ENCODE measurements at regions not wholly inside any gene's neighbourhood (a gene's known extent, or its start where the extent isn't known, plus 50 kb on each side); places are given as distances from the start of the nearest gene placed in this dataset.
A peak's percentile ranks its signal among the peaks of the same experiment; 100 is the strongest.

GRCh38 chr1:221469476-221469875, 272.4 kb downstream of the DUSP10 start:
- H3K4me1 ChIP-seq (ENCODE audit: control insufficient read depth in 2 of 2, insufficient read depth in 2 of 2, low read length in 2 of 2), result no peaks in the 10 kb centered on the region
- no peak overlapping the region for H3K4me3 ChIP-seq (ENCODE audit: low read length in 2 of 2)
- H3K27me3 ChIP-seq (ENCODE audit: control insufficient read depth in 2 of 2, insufficient read depth in 1 of 2, low read length in 1 of 2), result no peaks in the 10 kb centered on the region
- no peaks in the 10 kb centered on the region for H3K36me3 ChIP-seq (ENCODE audit: control insufficient read depth in 2 of 2, insufficient read depth in 2 of 2, low read length in 1 of 2)
- H3K9me3 ChIP-seq (ENCODE audit: control insufficient read depth in 2 of 2, insufficient read depth in 1 of 2, low read length in 1 of 2), result peaks cover 0 to 4% of the 10 kb centered on the region in 2 donors
- WGBS, result 96% methylated on average over 3 of the region's 3 CpGs
- H3K27ac ChIP-seq (ENCODE audit: low read depth in 1 of 2, low read length in 1 of 2), result no peak overlapping the region
- no peak for DNase-seq (ENCODE audit: low read depth in 6 of 9, low spot score in 9 of 9)

GRCh38 chr1:221470000-221470698, 271.7 kb downstream of the DUSP10 start:
- Histone ChIP-seq H3K9me3 (ENCODE audit: control insufficient read depth in 2 of 2, insufficient read depth in 1 of 2, low read length in 1 of 2) (peaks cover 0 to 4% of the 10 kb centered on the region in 2 donors), H3K27me3 (ENCODE audit: control insufficient read depth in 2 of 2, insufficient read depth in 1 of 2, low read length in 1 of 2) (no peaks in the 10 kb centered on the region), H3K4me3 (ENCODE audit: low read length in 2 of 2) (no peak overlapping the region), H3K36me3 (ENCODE audit: control insufficient read depth in 2 of 2, insufficient read depth in 2 of 2, low read length in 1 of 2) (no peaks in the 10 kb centered on the region), H3K27ac (ENCODE audit: low read depth in 1 of 2, low read length in 1 of 2) (no peak overlapping the region), H3K4me1 (ENCODE audit: control insufficient read depth in 2 of 2, insufficient read depth in 2 of 2, low read length in 2 of 2) (no peaks in the 10 kb centered on the region)
- no peak for DNase-seq (ENCODE audit: low read depth in 6 of 9, low spot score in 9 of 9)
- WGBS, result 96% methylated on average over 6 of the region's 6 CpGs

- Histone ChIP-seq H3K4me3 (ENCODE audit: low read length in 2 of 2) (no peak overlapping the region), H3K27ac (ENCODE audit: low read depth in 1 of 2, low read length in 1 of 2) (no peak overlapping the region), H3K36me3 (ENCODE audit: control insufficient read depth in 2 of 2, insufficient read depth in 2 of 2, low read length in 1 of 2) (no peaks in the 10 kb centered on the region), H3K27me3 (ENCODE audit: control insufficient read depth in 2 of 2, insufficient read depth in 1 of 2, low read length in 1 of 2) (no peaks in the 10 kb centered on the region), H3K4me1 (ENCODE audit: control insufficient read depth in 2 of 2, insufficient read depth in 2 of 2, low read length in 2 of 2) (no peaks in the 10 kb centered on the region), H3K9me3 (ENCODE audit: control insufficient read depth in 2 of 2, insufficient read depth in 1 of 2, low read length in 1 of 2) (peaks cover 0 to 2% of the 10 kb centered on the region in 2 donors)
- DNase-seq (ENCODE audit: low read depth in 6 of 9, low spot score in 9 of 9), result no peak
- WGBS, result 95% methylated on average over 8 of the region's 8 CpGs
Measured at GRCh38 chr1:221473411-221473810, 268.5 kb downstream of the DUSP10 start.

GRCh38 chr1:221477252-221477651, 264.6 kb downstream of the DUSP10 start:
- no peak overlapping the region for H3K4me3 ChIP-seq (ENCODE audit: low read length in 2 of 2)
- no peaks in the 10 kb centered on the region for H3K9me3 ChIP-seq (ENCODE audit: control insufficient read depth in 2 of 2, insufficient read depth in 1 of 2, low read length in 1 of 2)
- no peaks in the 10 kb centered on the region for H3K36me3 ChIP-seq (ENCODE audit: control insufficient read depth in 2 of 2, insufficient read depth in 2 of 2, low read length in 1 of 2)
- WGBS, result 97% methylated on average over 3 of the region's 3 CpGs
- H3K4me1 ChIP-seq (ENCODE audit: control insufficient read depth in 2 of 2, insufficient read depth in 2 of 2, low read length in 2 of 2), result no peaks in the 10 kb centered on the region
- H3K27me3 ChIP-seq (ENCODE audit: control insufficient read depth in 2 of 2, insufficient read depth in 1 of 2, low read length in 1 of 2), result no peaks in the 10 kb centered on the region
- no peak overlapping the region for H3K27ac ChIP-seq (ENCODE audit: low read depth in 1 of 2, low read length in 1 of 2)
- DNase-seq (ENCODE audit: low read depth in 6 of 9, low spot score in 9 of 9), result no peak

GRCh38 chr1:221478050-221478949, 263.6 kb downstream of the DUSP10 start:
- no peaks in the 10 kb centered on the region for H3K27me3 ChIP-seq (ENCODE audit: control insufficient read depth in 2 of 2, insufficient read depth in 1 of 2, low read length in 1 of 2)
- no peak overlapping the region for H3K27ac ChIP-seq (ENCODE audit: low read depth in 1 of 2, low read length in 1 of 2)
- WGBS, result 40% methylated on average over 8 of the region's 8 CpGs
- no peaks in the 10 kb centered on the region for H3K4me1 ChIP-seq (ENCODE audit: control insufficient read depth in 2 of 2, insufficient read depth in 2 of 2, low read length in 2 of 2)
- peak; percentile 9 to 66 (median 17) for DNase-seq (ENCODE audit: low read depth in 6 of 9, low spot score in 9 of 9)
- H3K36me3 ChIP-seq (ENCODE audit: control insufficient read depth in 2 of 2, insufficient read depth in 2 of 2, low read length in 1 of 2), result no peaks in the 10 kb centered on the region
- no peaks in the 10 kb centered on the region for H3K9me3 ChIP-seq (ENCODE audit: control insufficient read depth in 2 of 2, insufficient read depth in 1 of 2, low read length in 1 of 2)
- no peak overlapping the region for H3K4me3 ChIP-seq (ENCODE audit: low read length in 2 of 2)

- H3K9me3 ChIP-seq (ENCODE audit: control insufficient read depth in 2 of 2, insufficient read depth in 1 of 2, low read length in 1 of 2), result no peaks in the 10 kb centered on the region
- 93% methylated on average over 8 of the region's 8 CpGs for WGBS
- no peak overlapping the region for H3K27ac ChIP-seq (ENCODE audit: low read depth in 1 of 2, low read length in 1 of 2)
- no peaks in the 10 kb centered on the region for H3K27me3 ChIP-seq (ENCODE audit: control insufficient read depth in 2 of 2, insufficient read depth in 1 of 2, low read length in 1 of 2)
- H3K36me3 ChIP-seq (ENCODE audit: control insufficient read depth in 2 of 2, insufficient read depth in 2 of 2, low read length in 1 of 2), result no peaks in the 10 kb centered on the region
- no peak overlapping the region for H3K4me3 ChIP-seq (ENCODE audit: low read length in 2 of 2)
- DNase-seq (ENCODE audit: low read depth in 6 of 9, low spot score in 9 of 9), result no peak
- H3K4me1 ChIP-seq (ENCODE audit: control insufficient read depth in 2 of 2, insufficient read depth in 2 of 2, low read length in 2 of 2), result no peaks in the 10 kb centered on the region
Measured at GRCh38 chr1:221487781-221488524, 253.9 kb downstream of the DUSP10 start.

- H3K36me3 ChIP-seq (ENCODE audit: control insufficient read depth in 2 of 2, insufficient read depth in 2 of 2, low read length in 1 of 2), result no peaks in the 10 kb centered on the region
- H3K27me3 ChIP-seq (ENCODE audit: control insufficient read depth in 2 of 2, insufficient read depth in 1 of 2, low read length in 1 of 2), result no peaks in the 10 kb centered on the region
- no peaks in the 10 kb centered on the region for H3K4me1 ChIP-seq (ENCODE audit: control insufficient read depth in 2 of 2, insufficient read depth in 2 of 2, low read length in 2 of 2)
- no peak overlapping the region for H3K4me3 ChIP-seq (ENCODE audit: low read length in 2 of 2)
- 96% methylated on average over 1 of the region's 1 CpG for WGBS
- H3K9me3 ChIP-seq (ENCODE audit: control insufficient read depth in 2 of 2, insufficient read depth in 1 of 2, low read length in 1 of 2), result no peaks in the 10 kb centered on the region
- DNase-seq (ENCODE audit: low read depth in 6 of 9, low spot score in 9 of 9), result no peak
- H3K27ac ChIP-seq (ENCODE audit: low read depth in 1 of 2, low read length in 1 of 2), result no peak overlapping the region
Measured at GRCh38 chr1:221488550-221488949, 253.3 kb downstream of the DUSP10 start.

GRCh38 chr1:221494670-221495069, 247.2 kb downstream of the DUSP10 start:
- H3K36me3 ChIP-seq (ENCODE audit: control insufficient read depth in 2 of 2, insufficient read depth in 2 of 2, low read length in 1 of 2), result no peaks in the 10 kb centered on the region
- no peak overlapping the region for H3K27ac ChIP-seq (ENCODE audit: low read depth in 1 of 2, low read length in 1 of 2)
- 88% methylated on average over 2 of the region's 2 CpGs for WGBS
- H3K4me3 ChIP-seq (ENCODE audit: low read length in 2 of 2), result no peak overlapping the region
- no peaks in the 10 kb centered on the region for H3K27me3 ChIP-seq (ENCODE audit: control insufficient read depth in 2 of 2, insufficient read depth in 1 of 2, low read length in 1 of 2)
- DNase-seq (ENCODE audit: low read depth in 6 of 9, low spot score in 9 of 9), result no peak
- H3K9me3 ChIP-seq (ENCODE audit: control insufficient read depth in 2 of 2, insufficient read depth in 1 of 2, low read length in 1 of 2), result no peaks in the 10 kb centered on the region
- H3K4me1 ChIP-seq (ENCODE audit: control insufficient read depth in 2 of 2, insufficient read depth in 2 of 2, low read length in 2 of 2), result no peaks in the 10 kb centered on the region

GRCh38 chr1:221497046-221497445, 244.8 kb downstream of the DUSP10 start:
- WGBS, result 92% methylated on average over 3 of the region's 3 CpGs

More at GRCh38 chr1:221497046-221497445, 244.8 kb downstream of the DUSP10 start:
- H3K4me3 ChIP-seq (ENCODE audit: low read length in 2 of 2), result no peak overlapping the region
- no peaks in the 10 kb centered on the region for H3K9me3 ChIP-seq (ENCODE audit: control insufficient read depth in 2 of 2, insufficient read depth in 1 of 2, low read length in 1 of 2)
- no peaks in the 10 kb centered on the region for H3K4me1 ChIP-seq (ENCODE audit: control insufficient read depth in 2 of 2, insufficient read depth in 2 of 2, low read length in 2 of 2)
- H3K27me3 ChIP-seq (ENCODE audit: control insufficient read depth in 2 of 2, insufficient read depth in 1 of 2, low read length in 1 of 2), result no peaks in the 10 kb centered on the region
- no peak overlapping the region for H3K27ac ChIP-seq (ENCODE audit: low read depth in 1 of 2, low read length in 1 of 2)
- H3K36me3 ChIP-seq (ENCODE audit: control insufficient read depth in 2 of 2, insufficient read depth in 2 of 2, low read length in 1 of 2), result no peaks in the 10 kb centered on the region
- DNase-seq (ENCODE audit: low read depth in 6 of 9, low spot score in 9 of 9), result no peak
